Right lobe of liver (tissue), 6 donors: ENCODE measurements at regions not wholly inside any gene's neighbourhood (a gene's known extent, or its start where the extent isn't known, plus 50 kb on each side); places are given as distances from the start of the nearest gene placed in this dataset.

Experiments
- ATAC-seq, 4 donors: fragments of 200-7000 bp; cut with Tn5 transposase; one replicate each; pipeline ENCODE4 v1.9.1; 2020; ENCODE audit warnings: mild to moderate bottlenecking in 4 of 4, moderate library complexity in 4 of 4
- DNase-seq, 3 donors: peaks; one replicate each; pipeline ENCODE4 v3.0.0-alpha.2; 2020
- H3K27ac ChIP-seq, 3 donors: fragments of 200-600 bp; one replicate each; pipeline ENCODE4 v1.8.0; 2022
- H3K27me3 ChIP-seq, 2 donors: fragments of 200-600 bp; one replicate each; pipeline ENCODE4 v1.8.0; 2022
- H3K36me3 ChIP-seq, 4 donors: fragments of 200-600 bp; sonication (generic) in 1 of 4; one replicate each; pipeline versions ENCODE4 v1.5.1 to v1.8.0; 2017 to 2022; ENCODE audit warnings: control low read depth in 1 of 4
- H3K4me1 ChIP-seq, 4 donors: fragments of 200-600 bp; sonication (generic) in 1 of 4; one replicate each; pipeline versions ENCODE4 v1.5.1 to v1.8.0; 2017 to 2022; ENCODE audit warnings: control low read depth in 1 of 4
- H3K4me3 ChIP-seq, 3 donors: fragments of 200-600 bp; one replicate each; pipeline ENCODE4 v1.8.0; 2022
- H3K9me3 ChIP-seq, 4 donors: fragments of 200-600 bp; sonication (generic) in 1 of 4; one replicate each; pipeline versions ENCODE4 v1.5.1 to v1.8.0; 2017 to 2022; ENCODE audit warnings: control low read depth in 1 of 4
- CTCF ChIP-seq, 4 donors: fragments of 200-600 bp in 3 of 4; fragments of 450-650 bp in 1 of 4; IDR thresholded peaks; one replicate each; pipeline versions ENCODE4 v1.5.1 to v1.8.0; 2016 to 2022; ENCODE audit warnings: antibody characterized with exemption in 4 of 4, mild to moderate bottlenecking in 2 of 4
- POLR2A ChIP-seq: fragments of 450-650 bp; IDR thresholded peaks from one replicate; pipeline ENCODE4 v1.6.1; 2017; ENCODE audit warnings: antibody characterized with exemption, mild to moderate bottlenecking
- WGBS: methylation state at CpG from one replicate; pipeline ENCODE4 v1.1.6; 2018; ENCODE audit warnings: low coverage, low lambda C conversion rate; ENCODE audit not compliant: insufficient coverage; ENCODE audit errors: missing lambda C conversion rate; 5-methylcytosine and 5-hydroxymethylcytosine counted together
- intact Hi-C, 2 donors: fragments of 100-400 bp; cut with DNase I; formaldehyde crosslinking; loops; one replicate each; pipeline versions ENCODE4 v1.11.2 to v1.14.1; 2022
- donor health status: DM: no; HTN: yes; CAD: no.
- donor health status: DM: no; HTN: no; CAD: no.
- donor health status: DM: no; HTN: no; CAD: no.
- donor health status: DM: no; HTN: yes; CAD: no.
- donor health status: DM: no; HTN: yes; CAD: no.

GRCh38 chr13:108408672-108409071 is 139.2 kb downstream of the TNFSF13B start:
- Histone ChIP-seq H3K4me3 (no peak overlapping the region), H3K27ac (no peak overlapping the region), H3K4me1 (no peaks in the 10 kb centered on the region), H3K27me3 (no peaks in the 10 kb centered on the region), H3K36me3 (no peaks in the 10 kb centered on the region), H3K9me3 (no peaks in the 10 kb centered on the region)
- ATAC-seq (no peak), DNase-seq (no peak)
- 5% methylated on average over 2 of the region's 2 CpGs for WGBS
- TF ChIP-seq POLR2A (no peak), CTCF (IDR thresholded peaks at IDR 0.05) (no peak)
- intact Hi-C loops, result no loop called here

DNA sequence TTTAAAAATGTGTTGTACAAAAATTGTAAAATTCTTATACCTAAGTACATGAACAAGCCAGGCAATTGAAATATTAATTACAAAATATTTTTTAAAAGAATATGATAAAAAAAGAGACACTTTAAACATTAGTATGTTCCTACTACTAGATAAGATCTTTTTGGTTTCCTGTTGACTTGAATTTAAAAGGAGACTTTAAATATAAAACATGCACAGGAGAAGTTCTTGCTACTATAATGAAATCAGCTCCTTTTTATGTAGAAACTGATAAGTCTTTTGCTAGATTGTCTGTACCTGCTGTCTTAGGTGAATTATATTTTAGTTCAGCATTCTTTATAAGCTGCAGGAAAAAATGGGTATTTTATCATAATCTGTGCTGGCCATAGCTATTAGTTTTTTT is 140.2 kb downstream of the TNFSF13B start:
- Histone ChIP-seq H3K27me3 (no peaks in the 10 kb centered on the region), H3K36me3 (no peaks in the 10 kb centered on the region), H3K4me3 (no peak overlapping the region), H3K27ac (no peak overlapping the region), H3K4me1 (no peaks in the 10 kb centered on the region), H3K9me3 (no peaks in the 10 kb centered on the region)
- DNase-seq (no peak), ATAC-seq (no peak)
- TF ChIP-seq POLR2A (no peak), CTCF (IDR thresholded peaks at IDR 0.05) (no peak)
- intact Hi-C loops, result no loop called here

DNA sequence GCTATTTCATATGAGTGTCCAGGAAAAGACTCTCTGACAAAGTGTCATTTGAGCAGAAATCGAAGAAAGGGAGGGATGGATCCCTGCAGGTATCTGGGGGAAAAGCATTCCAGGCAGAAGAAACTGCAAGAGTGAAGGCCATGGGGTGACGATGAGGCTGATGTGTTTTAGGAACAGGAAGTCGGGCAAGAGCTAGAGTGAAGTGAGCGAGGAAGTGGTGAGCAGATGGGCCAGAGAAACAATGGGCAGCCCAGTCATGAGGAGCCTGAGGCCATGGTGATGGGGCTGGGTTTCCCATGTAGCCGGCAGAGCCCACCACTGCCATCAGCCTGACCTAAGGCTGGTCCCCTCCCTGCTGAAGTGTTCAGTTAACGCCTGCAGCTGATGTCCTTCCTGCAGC is 150.2 kb downstream of the TNFSF13B start:
- no peaks in the 10 kb centered on the region for H3K4me1 ChIP-seq
- H3K36me3 ChIP-seq, result no peaks in the 10 kb centered on the region
- no peaks in the 10 kb centered on the region for H3K27me3 ChIP-seq
- TF ChIP-seq POLR2A (no peak), CTCF (IDR thresholded peaks at IDR 0.05) (no peak)
- no peak overlapping the region for H3K27ac ChIP-seq
- intact Hi-C loops, result no loop called here
- no peaks in the 10 kb centered on the region for H3K9me3 ChIP-seq
- no peak for DNase-seq
- 47% methylated on average over 4 of the region's 6 CpGs for WGBS
- H3K4me3 ChIP-seq, result no peak overlapping the region
- ATAC-seq, result no peak

- WGBS, result 52% methylated on average over 4 of the region's 4 CpGs
- ATAC-seq, result no peak
- Histone ChIP-seq H3K27ac (no peak overlapping the region), H3K36me3 (no peaks in the 10 kb centered on the region), H3K4me3 (no peak overlapping the region), H3K9me3 (no peaks in the 10 kb centered on the region), H3K27me3 (no peaks in the 10 kb centered on the region), H3K4me1 (no peaks in the 10 kb centered on the region)
- TF ChIP-seq CTCF (IDR thresholded peaks at IDR 0.05) (no peak), POLR2A (no peak)
- no peak for DNase-seq
- intact Hi-C loops, result no loop called here
Measured at GRCh38 chr13:108425056-108425455, 155.5 kb downstream of the TNFSF13B start.

GRCh38 chr13:108426893-108427292 is 157.4 kb downstream of the TNFSF13B start:
- no peak for ATAC-seq
- intact Hi-C loops, result no loop called here

More at GRCh38 chr13:108426893-108427292, 157.4 kb downstream of the TNFSF13B start:
- WGBS, result 75% methylated on average over 1 of the region's 1 CpG
- Histone ChIP-seq H3K4me3 (no peak overlapping the region), H3K4me1 (no peaks in the 10 kb centered on the region), H3K9me3 (no peaks in the 10 kb centered on the region), H3K27me3 (no peaks in the 10 kb centered on the region), H3K36me3 (no peaks in the 10 kb centered on the region), H3K27ac (no peak overlapping the region)
- no peak for DNase-seq
- TF ChIP-seq CTCF (IDR thresholded peaks at IDR 0.05) (no peak), POLR2A (no peak)
